B cell (primary cell): ENCODE measurements at regions not wholly inside any gene's neighbourhood (a gene's known extent, or its start where the extent isn't known, plus 50 kb on each side); places are given as distances from the start of the nearest gene placed in this dataset.

Experiments
- CTCF ChIP-seq: fragments of 200-600 bp; IDR thresholded peaks from one replicate; pipeline ENCODE4 v1.8.0; 2022; ENCODE audit warnings: antibody characterized with exemption, mild to moderate bottlenecking
- EZH2 ChIP-seq: IDR thresholded peaks from 2 replicates; pipeline ENCODE4 v1.6.1; 2012; ENCODE audit warnings: borderline replicate concordance, low read depth, mild to moderate bottlenecking, moderate library complexity, low read length; ENCODE audit not compliant: insufficient read depth, poor library complexity, severe bottlenecking

- no peak for TF ChIP-seq CTCF
- no peak for TF ChIP-seq EZH2
Observed at GRCh38 chr16:54696970-54697369, 233.7 kb upstream of the IRX5 start.
